ENCODE measurements at regions not wholly inside any gene's neighbourhood (a gene's known extent, or its start where the extent isn't known, plus 50 kb on each side); places are given as distances from the start of the nearest gene placed in this dataset.

DNA sequence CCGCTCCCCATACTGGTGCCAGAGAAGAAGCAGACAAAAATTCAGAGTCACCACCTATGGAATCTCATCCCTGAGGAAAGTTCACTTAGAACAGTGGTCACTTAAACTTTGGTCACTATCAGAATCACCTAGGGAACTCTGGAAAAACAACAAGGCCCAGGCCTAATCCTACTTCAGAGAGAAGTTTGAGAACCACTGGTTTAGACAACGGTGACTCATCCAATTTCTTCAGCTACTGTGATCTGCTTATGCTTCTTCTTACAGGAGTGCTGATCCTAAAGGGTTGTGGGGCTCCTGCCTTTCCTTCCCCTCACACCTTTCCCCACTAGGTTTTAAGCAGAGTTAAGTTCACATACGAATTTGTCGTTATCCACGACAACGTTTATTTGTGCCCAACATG lies 194.7 kb upstream of the KLF4 start:
- H2AK5ac ChIP-seq (ENCODE audit: low read depth, low read length), result no peak overlapping the region

More for the DNA sequence above, 194.7 kb upstream of the KLF4 start:
- Histone ChIP-seq H2BK20ac (ENCODE audit: low read depth, low read length) (no peak overlapping the region), H4K20me1 (ENCODE audit: insufficient read depth, low read length) (no peaks in the 10 kb centered on the region), H4K91ac (ENCODE audit: insufficient read depth, low read depth, low read length) (no peak overlapping the region), H3K27ac (ENCODE audit: insufficient read depth, low read length) (no peak overlapping the region), H3K9me3 (ENCODE audit: control insufficient read depth, insufficient read depth, low read length) (peaks cover under 1% of the 10 kb centered on the region), H3K18ac (ENCODE audit: low read depth, low read length) (no peak overlapping the region), H3K4ac (ENCODE audit: low read depth, low read length) (no peak overlapping the region), H3K4me1 (ENCODE audit: control insufficient read depth, insufficient read depth, low read length) (0 out of 2 replicates have a peak, but pooled peaks cover 2% of the 10 kb centered on the region), H3K4me3 (ENCODE audit: insufficient read depth, low read depth, low read length) (no peak overlapping the region), H3K9me1 (ENCODE audit: insufficient read depth, low read length) (no peaks in the 10 kb centered on the region), H2BK15ac (ENCODE audit: low read depth, low read length) (no peak overlapping the region), H2AFZ (replicated peaks; ENCODE audit: low read length, poor library complexity) (no peak overlapping the region), H3K9ac (ENCODE audit: low read depth, low read length) (no peak overlapping the region), H4K8ac (ENCODE audit: low read depth in 2 of 2, low read length in 2 of 2) (no peak overlapping the region), H4K5ac (ENCODE audit: low read depth, low read length) (no peak overlapping the region), H3K27me3 (ENCODE audit: control insufficient read depth, insufficient read depth, low read length) (no peaks in the 10 kb centered on the region), H3K56ac (ENCODE audit: extremely low read depth, insufficient read depth, low read length) (no peak overlapping the region), H2BK5ac (ENCODE audit: low read depth, low read length, poor library complexity, severe bottlenecking) (no peak overlapping the region), H3K4me2 (ENCODE audit: low read depth, low read length) (no peak overlapping the region), H3K23ac (ENCODE audit: low read depth, low read length) (no peak overlapping the region), H2AK9ac (replicated peaks; ENCODE audit: low read depth, low read length, poor library complexity) (no peak overlapping the region), H2BK120ac (ENCODE audit: low read depth, low read length) (no peak overlapping the region), H3K36me3 (ENCODE audit: control insufficient read depth, insufficient read depth, low read length) (no peaks in the 10 kb centered on the region), H3K79me1 (ENCODE audit: low read depth in 1 of 2, low read length in 2 of 2) (no peaks in the 10 kb centered on the region), H3K14ac (replicated peaks; ENCODE audit: low read depth, low read length) (no peak overlapping the region)
- no TSS peak for BruUV-seq (replicated peaks)
- in situ Hi-C loops (cut with MboI; ENCODE audit: low sequenced_read_pairs) (no loop called here), dilution Hi-C loops (cut with HindIII; ENCODE audit: low sequenced_read_pairs, unreplicated experiment) (no loop called here), intact Hi-C loops (cut with micrococcal nuclease) (no loop called here)
- ATAC-seq (ENCODE audit: low read depth) (peak; percentile 89), DNase-seq (peak; percentile 59)
- TF ChIP-seq RAD21 (IDR thresholded peaks at IDR 0.05; ENCODE audit: low read length) (no peak), FOS (IDR thresholded peaks at IDR 0.05; ENCODE audit: low read depth, low read length) (peak; percentile 47; the same call in 1 of the 2 replicates)
- ChIA-PET POLR2A (ENCODE audit: unreplicated experiment) (no interaction called here), CTCF (no interaction called here)
- WGBS, 2 experiments (ENCODE audit: extremely low coverage in 2 of 2, insufficient read length in 1 of 2), result no CpG with 5 or more reads among the region's 6 CpGs
